H1 (cell line): ENCODE measurements at regions not wholly inside any gene's neighbourhood (a gene's known extent, or its start where the extent isn't known, plus 50 kb on each side); places are given as distances from the start of the nearest gene placed in this dataset.

ENCODE experiments used
- CTCF ChIA-PET: fragments of 300-600 bp; sonication (Branson Sonifier 250); formaldehyde crosslinking; loops from one replicate; lab custom pipeline; 2021; ENCODE audit not compliant: partially characterized antibody; lab: Charles Lee
- POLR2A ChIA-PET: fragments of 300-600 bp; sonication (Branson Sonifier 250); formaldehyde crosslinking; loops from one replicate; lab custom pipeline; 2021; ENCODE audit warnings: inconsistent platforms; ENCODE audit not compliant: partially characterized antibody; lab: Charles Lee
- DNase-seq, 2 experiments: peaks; one replicate each; pipeline versions ENCODE4 v3.0.0 to v3.0.0-alpha.2; 2010 to 2022; ENCODE audit warnings: low spot score in 2 of 2, low read depth in 1 of 2, mixed read lengths in 1 of 2
- FAIRE-seq: peaks from 2 replicates; lab custom pipeline; 2011; peaks lifted over from hg19 to GRCh38; lab: Jason Lieb, UNC
- H2AFZ ChIP-seq: 2 replicates; pipeline ENCODE4 v1.8.1; 2012; ENCODE audit warnings: low read length, inconsistent platforms
- H2AK5ac ChIP-seq: 2 replicates; pipeline ENCODE4 v1.6.1; 2013; ENCODE audit warnings: low read depth, low read length
- H2BK120ac ChIP-seq: replicated peaks from 2 replicates; pipeline ENCODE3; 2013; ENCODE audit warnings: low read depth, low read length, inconsistent platforms
- H2BK12ac ChIP-seq: 2 replicates; pipeline ENCODE4 v1.6.1; 2013; ENCODE audit warnings: low read depth, low read length
- H2BK15ac ChIP-seq: 2 replicates; pipeline ENCODE4 v1.6.1; 2013; ENCODE audit warnings: low read length
- H2BK20ac ChIP-seq: 2 replicates; pipeline ENCODE4 v1.6.1; 2013; ENCODE audit warnings: low read length
- H2BK5ac ChIP-seq: 2 replicates; pipeline ENCODE4 v1.6.1; 2013; ENCODE audit warnings: low read depth, low read length
- H3K14ac ChIP-seq: 2 replicates; pipeline ENCODE4 v1.6.1; 2013; ENCODE audit warnings: inconsistent platforms; ENCODE audit not compliant: insufficient read length
- H3K18ac ChIP-seq: 2 replicates; pipeline ENCODE4 v1.6.1; 2013; ENCODE audit warnings: low read length; ENCODE audit errors: extremely low read depth
- H3K23ac ChIP-seq: 2 replicates; pipeline ENCODE4 v1.6.1; 2013; ENCODE audit warnings: inconsistent platforms; ENCODE audit not compliant: insufficient read length
- H3K23me2 ChIP-seq: 2 replicates; pipeline ENCODE4 v1.6.1; 2013; ENCODE audit warnings: low read depth, low read length
- H3K27ac ChIP-seq: 2 replicates; pipeline ENCODE4 v1.6.1; 2011; ENCODE audit warnings: low read depth, low read length, inconsistent platforms
- H3K27me3 ChIP-seq, 4 experiments: replicated peaks in 1 of 4; 1 replicate in 1 of 4; 2 replicates in 3 of 4; pipeline versions ENCODE4 v1.6.1 to v1.8.1; 2011 to 2013; ENCODE audit warnings: low read length in 3 of 4, mild to moderate bottlenecking in 3 of 4, inconsistent platforms in 2 of 4, mixed read lengths in 2 of 4, moderate library complexity in 1 of 4; ENCODE audit not compliant: control insufficient read depth in 3 of 4, insufficient read depth in 3 of 4; ENCODE audit errors: extremely low read depth in 1 of 4
- H3K36me3 ChIP-seq, 4 experiments: 2 replicates each; pipeline versions ENCODE4 v1.6.1 to v1.8.1; 2011 to 2013; ENCODE audit warnings: mild to moderate bottlenecking in 4 of 4, low read length in 3 of 4, moderate library complexity in 2 of 4, control low read depth in 1 of 4, inconsistent platforms in 1 of 4; ENCODE audit not compliant: insufficient read depth in 4 of 4, control insufficient read depth in 2 of 4
- H3K4ac ChIP-seq: replicated peaks from 2 replicates; pipeline ENCODE3; 2013; ENCODE audit warnings: low read length, low read depth, mixed read lengths, inconsistent platforms; ENCODE audit not compliant: insufficient read length
- H3K4me1 ChIP-seq, 4 experiments: replicated peaks in 1 of 4; 1 replicate in 1 of 4; 2 replicates in 3 of 4; pipeline versions ENCODE4 v1.6.1 to v1.8.1; 2011 to 2013; ENCODE audit warnings: low read length in 3 of 4, inconsistent platforms in 2 of 4, mixed read lengths in 1 of 4; ENCODE audit not compliant: insufficient read depth in 4 of 4, control insufficient read depth in 3 of 4
- H3K4me2 ChIP-seq, 2 experiments: 2 replicates each; pipeline versions ENCODE4 v1.6.1 to v1.8.1; 2011 to 2013; ENCODE audit warnings: low read depth in 2 of 2, low read length in 2 of 2, control low read depth in 1 of 2, inconsistent platforms in 1 of 2, mild to moderate bottlenecking in 1 of 2; ENCODE audit not compliant: insufficient read depth in 1 of 2
- H3K4me3 ChIP-seq, 4 experiments: fragments of 200-600, 300-600 bp in 1 of 4; sonication (generic), shearing (Covaris generic), sonication (Bioruptor Twin) in 1 of 4; 2 replicates each; pipeline versions ENCODE4 v1.5.1 to v1.8.1; 2011 to 2016; ENCODE audit warnings: low read length in 4 of 4, low read depth in 3 of 4, control low read depth in 2 of 4, inconsistent platforms in 2 of 4, mild to moderate bottlenecking in 2 of 4, mixed read lengths in 1 of 4, moderate library complexity in 1 of 4; ENCODE audit not compliant: insufficient read depth in 2 of 4; ENCODE audit errors: extremely low read depth in 1 of 4
- H3K56ac ChIP-seq: replicated peaks from 2 replicates; pipeline ENCODE3; 2013; ENCODE audit warnings: low read depth, mild to moderate bottlenecking, mixed read lengths, low read length, inconsistent platforms; ENCODE audit not compliant: insufficient read length
- H3K79me1 ChIP-seq: 2 replicates; pipeline ENCODE4 v1.6.1; 2013; ENCODE audit warnings: low read depth, low read length, control low read depth
- H3K79me2 ChIP-seq, 2 experiments: 2 replicates each; pipeline versions ENCODE4 v1.6.1 to v1.8.1; 2012 to 2013; ENCODE audit warnings: low read length in 2 of 2, mild to moderate bottlenecking in 2 of 2, inconsistent platforms in 1 of 2; ENCODE audit not compliant: insufficient read depth in 2 of 2, control insufficient read depth in 1 of 2
- H3K9ac ChIP-seq, 4 experiments: replicated peaks in 1 of 4; 1 replicate in 1 of 4; 2 replicates in 3 of 4; pipeline versions ENCODE4 v1.6.1 to v1.8.1; 2011 to 2013; ENCODE audit warnings: low read depth in 3 of 4, low read length in 3 of 4, control low read depth in 2 of 4, mild to moderate bottlenecking in 2 of 4, moderate library complexity in 2 of 4, inconsistent platforms in 1 of 4; ENCODE audit errors: extremely low read depth in 1 of 4
- H3K9me3 ChIP-seq, 2 experiments: 2 replicates each; pipeline versions ENCODE4 v1.6.1 to v1.8.1; 2012 to 2013; ENCODE audit warnings: mild to moderate bottlenecking in 2 of 2, moderate library complexity in 2 of 2, control low read depth in 1 of 2, inconsistent platforms in 1 of 2, low read depth in 1 of 2, low read length in 1 of 2, mixed read lengths in 1 of 2; ENCODE audit not compliant: insufficient read depth in 2 of 2
- H4K20me1 ChIP-seq, 2 experiments: replicated peaks in 1 of 2; 2 replicates each; pipeline versions ENCODE3 to v1.8.1; 2011 to 2013; ENCODE audit warnings: inconsistent platforms in 2 of 2, low read length in 2 of 2, mild to moderate bottlenecking in 1 of 2; ENCODE audit not compliant: insufficient read depth in 2 of 2, control insufficient read depth in 1 of 2
- H4K5ac ChIP-seq: 2 replicates; pipeline ENCODE4 v1.6.1; 2013; ENCODE audit warnings: low read length, low read depth, mixed read lengths, inconsistent platforms; ENCODE audit not compliant: insufficient read length
- H4K8ac ChIP-seq: 2 replicates; pipeline ENCODE4 v1.8.0; 2013; ENCODE audit warnings: mild to moderate bottlenecking, moderate library complexity, low read length, inconsistent platforms; ENCODE audit not compliant: insufficient read depth; ENCODE audit errors: extremely low read depth
- H4K91ac ChIP-seq: replicated peaks from 2 replicates; pipeline ENCODE3; 2013; ENCODE audit warnings: low read length, mixed read lengths, inconsistent platforms; ENCODE audit not compliant: insufficient read length
- CHD1 ChIP-seq: IDR thresholded peaks from 2 replicates; pipeline ENCODE4 v1.6.1; 2012; ENCODE audit warnings: low read depth, low read length, improper control_type of control experiment
- CTCF ChIP-seq, 3 experiments: IDR thresholded peaks; 1 replicate in 2 of 3; 2 replicates in 1 of 3; pipeline versions ENCODE4 v1.5.1 to v1.6.1; 2011; ENCODE audit warnings: low read length in 3 of 3, mild to moderate bottlenecking in 3 of 3, inconsistent platforms in 2 of 3, low read depth in 1 of 3, moderate library complexity in 1 of 3; ENCODE audit not compliant: insufficient read depth in 1 of 3; ENCODE audit errors: control extremely low read depth in 1 of 3
- RAD21 ChIP-seq, 2 experiments: IDR thresholded peaks in 1 of 2; conservative IDR thresholded peaks in 1 of 2; 2 replicates each; pipeline ENCODE4 v1.6.1; 2011; ENCODE audit warnings: low read depth in 2 of 2, low read length in 2 of 2, improper control_type of control experiment in 1 of 2, inconsistent platforms in 1 of 2, mild to moderate bottlenecking in 1 of 2, moderate library complexity in 1 of 2
- whole genome bisulfite sequencing, 2 experiments: shearing (Covaris generic) in 1 of 2; methylation state at CpG; one replicate each; pipeline versions ENCODE4 v1.1.6 to v1.1.7; 2013 to 2015; ENCODE audit warnings: low lambda C conversion rate in 2 of 2, mixed read lengths in 2 of 2, inconsistent platforms in 1 of 2, low coverage in 1 of 2, missing lambda C conversion rate in 1 of 2; ENCODE audit not compliant: insufficient replicate concordance in 2 of 2, insufficient coverage in 1 of 2, insufficient read length in 1 of 2; ENCODE audit errors: extremely low coverage in 1 of 2, missing lambda C conversion rate in 1 of 2; 5-methylcytosine and 5-hydroxymethylcytosine counted together

DNA sequence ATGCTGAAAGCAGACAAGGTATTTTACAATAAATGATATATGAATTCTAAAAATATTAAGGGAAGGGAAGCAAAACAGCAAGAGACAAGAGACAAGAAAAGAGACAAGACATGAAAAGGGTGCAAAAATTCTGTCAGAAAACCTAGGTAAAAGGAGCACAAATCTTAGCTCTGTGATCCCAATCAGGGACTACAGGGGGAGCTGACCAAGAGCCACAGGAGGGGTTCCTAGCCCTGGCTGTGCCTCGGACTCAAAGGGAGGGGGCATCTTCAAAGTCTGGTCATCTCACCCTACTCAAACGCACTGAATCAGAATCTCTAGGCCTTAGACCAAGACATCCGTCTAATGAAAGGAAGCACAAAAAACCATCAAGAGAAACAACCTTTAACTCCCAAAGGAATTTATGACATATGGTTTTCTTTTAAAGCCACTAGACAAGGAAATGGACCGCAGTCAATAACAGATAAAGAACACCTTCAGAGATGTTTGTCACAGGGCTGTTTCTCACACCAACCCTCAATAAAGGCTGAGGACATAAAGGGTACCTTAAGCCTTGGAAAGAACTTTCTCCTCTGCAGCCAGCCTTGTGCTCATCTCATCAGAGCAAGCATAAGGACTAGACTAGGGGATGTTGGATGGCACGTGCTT, 130.4 kb upstream of the CDYL start:
- no peaks in the 10 kb centered on the region for H3K23me2 ChIP-seq
- no peak overlapping the region for H3K18ac ChIP-seq
- CTCF ChIA-PET = interaction anchor here (0.6 kb wide), 1 partner anchor 428 kb away, joined by 3 read pairs; no protein-coding TSS in a partner anchor
- no peak overlapping the region for H2BK20ac ChIP-seq
- H3K4me3 ChIP-seq = no peak overlapping the region
- H3K14ac ChIP-seq = no peak overlapping the region
- DNase-seq = no peak
- H2AK5ac ChIP-seq = no peak overlapping the region
- POLR2A ChIA-PET = no interaction called here
- no peaks in the 10 kb centered on the region for H3K9me3 ChIP-seq
- no peak overlapping the region for H4K5ac ChIP-seq
- no peaks in the 10 kb centered on the region for H3K36me3 ChIP-seq
- H3K4ac ChIP-seq = no peak overlapping the region
- H3K56ac ChIP-seq = no peak overlapping the region
- no peak overlapping the region for H2BK5ac ChIP-seq
- no peak overlapping the region for H2BK120ac ChIP-seq
- 0 out of 2 replicates have a peak overlapping the region, but pooled peaks have one; percentile 14 for H2BK15ac ChIP-seq
- H4K8ac ChIP-seq = no peak overlapping the region
- H4K91ac ChIP-seq = no peak overlapping the region
- H3K79me1 ChIP-seq = no peaks in the 10 kb centered on the region
- no peak overlapping the region for H3K23ac ChIP-seq
- no peak overlapping the region for H3K4me2 ChIP-seq
- no peaks in the 10 kb centered on the region for H3K27me3 ChIP-seq
- 76% methylated on average over 5 of the region's 5 CpGs; no CpG with 5 or more reads in 1 of the 2 experiments for WGBS, 2 experiments
- H2AFZ ChIP-seq = no peak overlapping the region
- peaks cover 4 to 9% (median 7%) of the 10 kb centered on the region in 4 experiments; a peak in 5 of 7 replicates for H3K4me1 ChIP-seq
- no peaks in the 10 kb centered on the region for H3K79me2 ChIP-seq
- TF ChIP-seq CTCF (IDR thresholded peaks at IDR 0.05; ENCODE audit: control extremely low read depth in 1 of 3, insufficient read depth in 1 of 3, low read depth in 1 of 3, low read length in 3 of 3) (peak; percentile 31 to 57 (median 31); a peak in 3 of 4 replicates), RAD21 (IDR thresholded peaks at IDR 0.05 in 1 of 2, conservative IDR thresholded peaks at IDR 0.05 in 1 of 2; ENCODE audit: low read depth in 2 of 2, low read length in 2 of 2) (peak; percentile 33 to 62), CHD1 (no peak)
- FAIRE-seq = no peak
- H3K27ac ChIP-seq = no peak overlapping the region
- H4K20me1 ChIP-seq = no peaks in the 10 kb centered on the region
- no peak overlapping the region for H3K9ac ChIP-seq
- no peak overlapping the region for H2BK12ac ChIP-seq
